Ovary (tissue), 3 donors: ENCODE measurements at regions not wholly inside any gene's neighbourhood (a gene's known extent, or its start where the extent isn't known, plus 50 kb on each side); places are given as distances from the start of the nearest gene placed in this dataset.

Experiments used
- CTCF ChIP-seq, 3 donors: fragments of 450-650 bp in 2 of 3; fragments of 200-600 bp in 1 of 3; IDR thresholded peaks; one replicate each; pipeline versions ENCODE4 v1.5.1 to v1.8.0; 2016 to 2022; ENCODE audit warnings: antibody characterized with exemption in 3 of 3, mild to moderate bottlenecking in 1 of 3
- EP300 ChIP-seq: sonication (generic); formaldehyde crosslinking; IDR thresholded peaks from one replicate; pipeline ENCODE4 v1.6.1; 2017; ENCODE audit warnings: antibody characterized with exemption
- donor health status: DM: no; HTN: no; CAD: no.

- TF ChIP-seq CTCF (IDR thresholded peaks at IDR 0.05): no peak
- TF ChIP-seq EP300: no peak
Measured at GRCh38 chr4:108322497-108322896, 153.8 kb upstream of the LEF1 start.
